ENCODE measurements at regions not wholly inside any gene's neighbourhood (a gene's known extent, or its start where the extent isn't known, plus 50 kb on each side); places are given as distances from the start of the nearest gene placed in this dataset.

- no peak for TF ChIP-seq SRSF9 (IDR thresholded peaks at IDR 0.05; ENCODE audit: borderline replicate concordance, insufficient read depth, low read depth, low read length, poor library complexity, severe bottlenecking)
- no peak for TF ChIP-seq BCL6 (CRISPR knock-in tag; IDR thresholded peaks at IDR 0.05)
These were observed 447.9 kb downstream of the IRS1 start (continued) for GRCh38 chr2:226351711-226352110.

GRCh38 chr2:226339616-226340015, 460.0 kb downstream of the IRS1 start:
- POLR2A ChIA-PET = no interaction called here
- no peaks in the 10 kb centered on the region for H3K36me3 ChIP-seq (replicated peaks in 1 of 2; ENCODE audit: control insufficient read depth in 1 of 2, insufficient read depth in 2 of 2, low read length in 2 of 2)
- H3K4me3 ChIP-seq (replicated peaks in 1 of 3; ENCODE audit: insufficient read depth in 1 of 3, low read depth in 2 of 3, low read length in 3 of 3) = no peak overlapping the region
- DNase-seq (ENCODE audit: low spot score) = no peak
- no peak overlapping the region for H3K9ac ChIP-seq (ENCODE audit: insufficient read depth, low read depth, low read length)
- H3K27me3 ChIP-seq (ENCODE audit: control insufficient read depth in 1 of 2, insufficient read depth in 2 of 2, low read length in 2 of 2) = no peaks in the 10 kb centered on the region
- intact Hi-C loops (cut with micrococcal nuclease; ENCODE audit: unreplicated experiment) (no loop called here), in situ Hi-C loops (cut with HindIII; ENCODE audit: extremely low pct_ligation_motif_present, low pct_unique_long_range_greater_than_20kb) (no loop called here)
- no peak overlapping the region for H3K4me2 ChIP-seq (ENCODE audit: low read depth, low read length)
- H3K79me2 ChIP-seq (ENCODE audit: insufficient read depth, low read length) = no peaks in the 10 kb centered on the region
- ATAC-seq = no peak
- H4K20me1 ChIP-seq (ENCODE audit: insufficient read depth, low read length) = no peaks in the 10 kb centered on the region
- H3K4me1 ChIP-seq (ENCODE audit: insufficient read depth, low read length) = peaks cover 12% of the 10 kb centered on the region
- H2AFZ ChIP-seq (ENCODE audit: low read length) = no peak overlapping the region
- no peak for FAIRE-seq
- H3K9me3 ChIP-seq (ENCODE audit: low read length) = no peaks in the 10 kb centered on the region
- H3K27ac ChIP-seq (ENCODE audit: extremely low read length, insufficient read depth, low read length) = no peak overlapping the region
- CTCF ChIA-PET (ENCODE audit: low intra/inter-chr PET ratio, low total read pairs) = no interaction called here
- TF ChIP-seq ZSCAN30 (CRISPR knock-in tag; IDR thresholded peaks at IDR 0.05) = no peak
- peak; percentile 94 for TF ChIP-seq ATF7 (IDR thresholded peaks at IDR 0.05)
- no peak for TF ChIP-seq ATF7 (CRISPR knock-in tag; IDR thresholded peaks at IDR 0.05)
- no TSS peak for BruUV-seq (replicated peaks)

GRCh38 chr2:226338825-226339224, 460.8 kb downstream of the IRS1 start:
- FAIRE-seq (no peak), DNase-seq (ENCODE audit: low spot score) (no peak), ATAC-seq (no peak)
- H3K9me3 ChIP-seq (ENCODE audit: low read length) = no peaks in the 10 kb centered on the region
- intact Hi-C loops (cut with micrococcal nuclease; ENCODE audit: unreplicated experiment) = no loop called here
- H3K27ac ChIP-seq (ENCODE audit: extremely low read length, insufficient read depth, low read length) = no peak overlapping the region
- ChIA-PET CTCF (ENCODE audit: low intra/inter-chr PET ratio, low total read pairs) (no interaction called here), POLR2A (no interaction called here)
- TF ChIP-seq ETS1 (CRISPR knock-in tag; IDR thresholded peaks at IDR 0.05) (no peak), CENPBD1 (CRISPR knock-in tag; IDR thresholded peaks at IDR 0.05; ENCODE audit: borderline replicate concordance, low read depth) (no peak), ZNF773 (CRISPR knock-in tag; IDR thresholded peaks at IDR 0.05; ENCODE audit: borderline replicate concordance) (no peak), ZNF720 (CRISPR knock-in tag; IDR thresholded peaks at IDR 0.05) (no peak), JUNB (CRISPR knock-in tag; IDR thresholded peaks at IDR 0.05; ENCODE audit: borderline replicate concordance) (no peak), ZUFSP (CRISPR knock-in tag; IDR thresholded peaks at IDR 0.05; ENCODE audit: borderline replicate concordance) (no peak)
- peaks cover 12% of the 10 kb centered on the region for H3K4me1 ChIP-seq (ENCODE audit: insufficient read depth, low read length)
- H3K27me3 ChIP-seq (ENCODE audit: control insufficient read depth in 1 of 2, insufficient read depth in 2 of 2, low read length in 2 of 2) = no peaks in the 10 kb centered on the region
- no peak overlapping the region for H3K4me2 ChIP-seq (ENCODE audit: low read depth, low read length)
- BruUV-seq (replicated peaks) = no TSS peak
- H3K4me3 ChIP-seq (replicated peaks in 1 of 3; ENCODE audit: insufficient read depth in 1 of 3, low read depth in 2 of 3, low read length in 3 of 3) = no peak overlapping the region
- no peaks in the 10 kb centered on the region for H4K20me1 ChIP-seq (ENCODE audit: insufficient read depth, low read length)
- in situ Hi-C loops (cut with HindIII; ENCODE audit: extremely low pct_ligation_motif_present, low pct_unique_long_range_greater_than_20kb) = no loop called here
- H3K9ac ChIP-seq (ENCODE audit: insufficient read depth, low read depth, low read length) = no peak overlapping the region
- H3K79me2 ChIP-seq (ENCODE audit: insufficient read depth, low read length) = no peaks in the 10 kb centered on the region
- H3K36me3 ChIP-seq (replicated peaks in 1 of 2; ENCODE audit: control insufficient read depth in 1 of 2, insufficient read depth in 2 of 2, low read length in 2 of 2) = no peaks in the 10 kb centered on the region
- no peak overlapping the region for H2AFZ ChIP-seq (ENCODE audit: low read length)
